ENCODE measurements at regions not wholly inside any gene's neighbourhood (a gene's known extent, or its start where the extent isn't known, plus 50 kb on each side); places are given as distances from the start of the nearest gene placed in this dataset.
"Not testable (repeated sequence)": the region's sequence is repeated elsewhere in the genome, so short reads cannot be mapped to it uniquely, and the experiment has no call there.

DNA sequence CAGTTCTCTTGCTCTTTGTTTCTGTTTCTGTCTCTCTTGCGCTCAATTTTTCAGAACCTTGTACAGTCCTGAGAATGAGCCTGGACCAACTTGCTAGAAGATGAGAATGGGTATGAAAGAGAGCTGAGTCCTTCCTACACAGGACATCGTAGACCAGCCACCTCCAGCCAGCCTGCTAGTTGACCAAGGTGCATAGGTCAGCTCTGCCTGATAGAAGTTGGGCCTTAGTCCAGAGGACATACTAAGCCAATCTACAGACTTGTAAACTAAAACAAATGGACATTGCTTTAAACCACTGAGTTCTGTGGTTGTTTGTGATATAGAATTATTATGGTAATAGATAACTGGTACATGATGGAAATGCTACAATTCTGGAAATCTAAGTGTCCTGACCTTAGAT lies 236.4 kb upstream of the ZFP64 start:
- TF ChIP-seq, protein P1, sequence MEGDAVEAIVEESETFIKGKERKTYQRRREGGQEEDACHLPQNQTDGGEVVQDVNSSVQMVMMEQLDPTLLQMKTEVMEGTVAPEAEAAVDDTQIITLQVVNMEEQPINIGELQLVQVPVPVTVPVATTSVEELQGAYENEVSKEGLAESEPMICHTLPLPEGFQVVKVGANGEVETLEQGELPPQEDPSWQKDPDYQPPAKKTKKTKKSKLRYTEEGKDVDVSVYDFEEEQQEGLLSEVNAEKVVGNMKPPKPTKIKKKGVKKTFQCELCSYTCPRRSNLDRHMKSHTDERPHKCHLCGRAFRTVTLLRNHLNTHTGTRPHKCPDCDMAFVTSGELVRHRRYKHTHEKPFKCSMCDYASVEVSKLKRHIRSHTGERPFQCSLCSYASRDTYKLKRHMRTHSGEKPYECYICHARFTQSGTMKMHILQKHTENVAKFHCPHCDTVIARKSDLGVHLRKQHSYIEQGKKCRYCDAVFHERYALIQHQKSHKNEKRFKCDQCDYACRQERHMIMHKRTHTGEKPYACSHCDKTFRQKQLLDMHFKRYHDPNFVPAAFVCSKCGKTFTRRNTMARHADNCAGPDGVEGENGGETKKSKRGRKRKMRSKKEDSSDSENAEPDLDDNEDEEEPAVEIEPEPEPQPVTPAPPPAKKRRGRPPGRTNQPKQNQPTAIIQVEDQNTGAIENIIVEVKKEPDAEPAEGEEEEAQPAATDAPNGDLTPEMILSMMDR (IDR thresholded peaks at IDR 0.05; ENCODE audit: insufficient read depth, low read length), result no peak
- no peak for DNase-seq (ENCODE audit: low read depth)
- H3K4me3 ChIP-seq (ENCODE audit: low read depth, low read length), result no peak overlapping the region

DNA sequence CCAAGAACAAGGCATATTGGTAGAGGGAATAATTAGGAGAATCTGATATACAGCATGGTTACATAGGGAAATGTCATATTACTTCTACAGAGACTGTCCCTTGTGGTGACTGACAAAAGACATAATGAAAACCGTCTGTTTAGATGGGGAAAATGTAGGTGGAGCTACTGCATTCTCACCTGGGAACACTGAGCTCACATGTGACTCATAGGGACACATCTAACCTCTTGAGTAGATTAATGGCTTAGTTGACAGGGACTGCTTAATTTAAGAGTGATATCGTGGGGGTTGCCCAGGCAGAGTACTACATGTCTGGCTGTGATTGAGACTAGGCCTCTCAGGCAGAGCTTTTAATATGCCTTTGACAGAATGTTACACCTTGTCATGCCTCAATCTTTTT lies 235.3 kb upstream of the ZFP64 start:
- TF ChIP-seq, protein P1 (IDR thresholded peaks at IDR 0.05; ENCODE audit: insufficient read depth, low read length), result no peak
- DNase-seq (ENCODE audit: low read depth), result no peak
- no peak overlapping the region for H3K4me3 ChIP-seq (ENCODE audit: low read depth, low read length)

DNA sequence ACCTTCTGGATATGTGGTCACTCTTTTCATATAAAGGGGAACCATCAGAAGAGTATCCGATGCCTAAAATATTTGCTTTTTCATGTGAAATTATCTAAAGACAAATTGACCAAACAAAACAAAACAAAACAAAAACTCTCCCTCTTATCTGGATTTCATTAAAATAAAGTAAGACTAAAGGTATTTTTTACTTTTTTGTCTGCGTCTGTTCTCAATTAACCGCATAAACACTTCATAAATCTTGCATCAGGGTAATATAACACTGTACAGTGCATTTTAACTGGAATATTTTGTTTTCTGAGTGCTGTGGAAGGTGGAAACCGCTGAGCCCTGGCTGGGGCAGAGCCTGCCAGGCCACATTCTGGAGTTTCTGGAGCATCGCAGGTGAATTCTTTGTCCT lies 234.1 kb upstream of the ZFP64 start:
- H3K4me3 ChIP-seq (ENCODE audit: low read depth, low read length), result no peak overlapping the region
- no peak for DNase-seq (ENCODE audit: low read depth)
- TF ChIP-seq, protein P1 (IDR thresholded peaks at IDR 0.05; ENCODE audit: insufficient read depth, low read length), result no peak

DNA sequence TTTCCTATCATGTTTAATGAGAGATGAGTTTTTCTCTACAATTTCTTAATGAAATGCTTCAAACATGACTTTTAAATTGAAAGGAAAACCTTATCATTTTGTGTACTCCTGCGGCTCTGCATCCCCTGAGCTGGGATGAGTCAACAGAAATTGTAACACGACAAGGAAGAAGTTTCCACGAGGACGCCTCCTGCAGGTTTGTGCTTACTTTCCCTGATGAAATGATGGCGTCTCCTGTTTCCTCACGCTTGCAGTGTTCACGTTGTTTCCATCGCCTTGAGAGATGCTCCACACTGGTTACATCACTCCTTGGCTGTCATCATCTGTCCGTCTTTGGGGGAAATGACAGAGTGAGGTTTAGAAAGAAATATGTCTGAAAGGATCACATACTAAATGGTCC lies 233.7 kb upstream of the ZFP64 start:
- DNase-seq (ENCODE audit: low read depth), result no peak
- TF ChIP-seq, protein P1 (IDR thresholded peaks at IDR 0.05; ENCODE audit: insufficient read depth, low read length), result no peak
- no peak overlapping the region for H3K4me3 ChIP-seq (ENCODE audit: low read depth, low read length)

DNA sequence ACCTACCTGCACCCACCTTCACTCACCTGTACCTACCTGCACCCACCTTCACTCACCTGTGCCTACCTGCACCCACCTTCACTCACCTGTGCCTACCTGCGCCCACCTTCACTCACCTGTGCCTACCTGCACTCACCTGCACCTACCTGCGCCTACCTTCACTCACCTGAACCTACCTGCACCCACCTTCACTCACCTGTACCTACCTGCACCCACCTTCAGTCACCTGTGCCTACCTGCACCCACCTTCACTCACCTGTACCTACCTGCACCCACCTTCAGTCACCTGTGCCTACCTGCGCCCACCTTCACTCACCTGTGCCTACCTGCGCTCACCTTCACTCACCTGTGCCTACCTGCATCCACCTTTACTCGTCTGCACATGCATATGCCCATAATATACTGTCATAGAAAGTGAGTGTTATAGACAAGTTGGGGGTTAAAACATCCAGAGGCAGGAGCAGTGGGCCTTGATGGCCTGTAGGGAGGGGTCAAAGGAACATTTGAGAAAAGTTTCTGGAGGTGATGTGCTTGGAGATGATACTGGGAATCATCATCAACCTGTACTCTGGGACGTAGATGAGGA lies 232.9 kb upstream of the ZFP64 start:
- H3K4me3 ChIP-seq (ENCODE audit: low read depth, low read length); DNase-seq (ENCODE audit: low read depth): not testable (repeated sequence)

DNA sequence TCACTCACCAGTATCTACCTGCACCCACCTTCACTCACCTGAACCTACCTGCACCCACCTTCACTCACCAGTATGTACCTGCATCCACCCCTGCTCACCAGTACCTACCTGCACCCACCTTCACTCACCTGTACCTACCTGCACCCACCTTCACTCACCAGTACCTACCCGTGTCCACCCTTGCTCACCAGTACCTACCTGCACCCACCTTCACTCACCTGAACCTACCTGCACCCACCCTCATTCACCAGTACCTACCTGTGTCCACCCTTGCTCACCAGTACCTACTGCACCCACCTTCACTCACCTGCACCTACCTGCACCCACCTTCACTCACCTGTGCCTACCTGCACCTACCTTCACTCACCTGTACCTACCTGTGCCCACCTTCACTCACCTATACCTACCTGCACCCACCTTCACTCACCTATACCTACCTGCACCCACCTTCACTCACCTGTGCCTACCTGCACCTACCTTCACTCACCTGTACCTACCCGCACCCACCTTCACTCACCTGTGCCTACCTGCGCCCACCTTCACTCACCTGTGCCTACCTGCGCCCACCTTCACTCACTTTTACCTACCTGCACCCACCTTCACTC lies 232.1 kb upstream of the ZFP64 start:
- not testable (repeated sequence) for H3K4me3 ChIP-seq (ENCODE audit: low read depth, low read length); DNase-seq (ENCODE audit: low read depth)

DNA sequence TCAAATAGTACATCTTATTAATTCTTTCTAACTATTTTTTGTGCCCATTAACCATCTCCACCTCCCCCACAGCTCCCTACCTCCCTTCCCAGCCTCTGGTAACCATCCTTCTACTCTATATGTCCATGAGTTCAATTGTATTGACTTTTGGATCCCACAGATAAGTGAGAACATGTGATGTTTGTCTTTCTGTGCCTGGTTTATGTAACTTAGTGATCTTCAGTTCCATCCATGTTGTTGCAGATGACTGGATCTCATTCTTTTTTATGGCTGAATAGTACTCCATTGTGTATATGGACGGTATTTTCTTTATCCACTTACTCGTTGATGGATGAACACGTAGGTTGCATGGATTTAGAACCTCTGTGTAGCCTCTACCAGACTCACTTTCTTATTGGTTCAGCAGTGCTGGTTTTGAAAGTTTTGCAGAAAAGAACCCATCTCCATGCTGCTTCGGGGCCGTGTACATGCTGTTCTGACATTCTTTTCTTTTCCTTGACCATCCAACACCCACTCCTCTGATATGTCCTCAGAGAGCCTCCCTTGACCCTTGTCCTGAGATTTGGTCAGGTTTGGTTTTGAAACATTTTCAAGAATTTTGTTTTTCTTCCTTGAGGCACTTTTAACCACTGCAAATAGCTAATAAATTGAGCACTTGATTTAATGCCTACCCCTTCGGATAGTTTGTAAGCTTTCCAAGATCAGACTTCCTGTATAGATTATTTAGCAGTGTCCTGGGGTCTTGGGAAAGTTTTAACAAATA lies 231.2 kb upstream of the ZFP64 start:
- DNase-seq (ENCODE audit: low read depth), result no peak
- H3K4me3 ChIP-seq (ENCODE audit: low read depth, low read length), result no peak overlapping the region

More for the DNA sequence above, 231.2 kb upstream of the ZFP64 start:
- TF ChIP-seq, protein P1 (IDR thresholded peaks at IDR 0.05; ENCODE audit: insufficient read depth, low read length), result no peak
